IPS DF 6.9 (cell line): ENCODE measurements at regions not wholly inside any gene's neighbourhood (a gene's known extent, or its start where the extent isn't known, plus 50 kb on each side); places are given as distances from the start of the nearest gene placed in this dataset.

Source experiments
- DNase-seq: peaks from one replicate; pipeline ENCODE4 v3.0.0-alpha.2; 2013; ENCODE audit warnings: low read depth, low spot score
- H3K27ac ChIP-seq: one replicate; pipeline ENCODE4 v1.5.1; 2013; ENCODE audit warnings: low read length, control low read depth
- H3K27me3 ChIP-seq: 2 replicates; pipeline ENCODE4 v1.6.1; 2013; ENCODE audit warnings: mild to moderate bottlenecking, low read length; ENCODE audit not compliant: control insufficient read depth, insufficient read depth
- H3K36me3 ChIP-seq: 2 replicates; pipeline ENCODE4 v1.6.1; 2013; ENCODE audit warnings: low read length; ENCODE audit not compliant: control insufficient read depth, insufficient read depth
- H3K4me1 ChIP-seq: 2 replicates; pipeline ENCODE4 v1.6.1; 2013; ENCODE audit warnings: low read length; ENCODE audit not compliant: control insufficient read depth, insufficient read depth
- H3K4me3 ChIP-seq: 2 replicates; pipeline ENCODE4 v1.5.1; 2013; ENCODE audit warnings: mild to moderate bottlenecking, low read length
- H3K9me3 ChIP-seq: 2 replicates; pipeline ENCODE4 v1.6.1; 2013; ENCODE audit warnings: low read length, inconsistent platforms; ENCODE audit not compliant: control insufficient read depth, insufficient read depth
- WGBS: extraction: QIAGEN DNeasy Blood & Tissue Kit; methylation state at CpG from one replicate; pipeline ENCODE4 v1.1.7; 2013; ENCODE audit warnings: mixed read lengths, missing lambda C conversion rate; ENCODE audit not compliant: insufficient read length, insufficient coverage; 5-methylcytosine and 5-hydroxymethylcytosine counted together

DNA sequence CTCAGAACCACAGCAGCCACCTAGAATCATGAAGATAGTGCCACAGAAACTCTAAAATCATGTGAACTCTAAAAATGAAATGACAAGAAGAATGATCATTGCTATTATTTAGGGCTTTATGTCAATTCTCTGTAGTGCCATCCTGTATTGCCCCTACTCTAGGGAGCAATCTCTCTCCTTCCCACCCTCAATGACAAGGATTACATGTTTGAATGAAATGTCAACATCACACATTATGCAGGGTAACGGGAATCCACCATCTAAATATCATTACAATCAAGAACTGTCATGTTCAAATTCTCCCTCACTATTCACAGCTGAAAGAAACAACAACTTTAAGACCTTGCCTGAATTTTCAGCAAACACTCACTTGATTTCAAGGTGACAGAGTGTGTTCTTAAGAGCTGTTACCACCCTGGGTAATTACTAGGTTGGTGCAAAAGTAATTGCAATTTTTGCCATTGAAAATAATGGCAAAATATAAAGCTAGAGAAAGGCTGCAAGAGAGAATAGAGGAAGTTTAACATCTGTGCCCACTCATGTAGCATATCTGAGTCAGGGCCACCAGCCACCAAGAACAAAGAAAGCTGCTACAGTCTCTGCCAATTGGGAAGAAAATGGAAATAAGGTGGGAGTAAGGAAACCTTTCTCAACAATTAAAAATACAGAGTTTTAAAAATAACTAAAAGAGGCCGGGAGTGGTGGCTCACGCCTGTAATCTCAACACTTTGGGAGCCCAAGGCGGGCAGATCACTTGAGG lies 112.8 kb upstream of the PSMD7 start:
- Histone ChIP-seq H3K9me3 (no peaks in the 10 kb centered on the region), H3K4me3 (no peak overlapping the region), H3K36me3 (no peaks in the 10 kb centered on the region), H3K27ac (no peak overlapping the region), H3K27me3 (no peaks in the 10 kb centered on the region), H3K4me1 (no peaks in the 10 kb centered on the region)
- DNase-seq, result no peak
- WGBS, result no CpG with 5 or more reads among the region's 4 CpGs

DNA sequence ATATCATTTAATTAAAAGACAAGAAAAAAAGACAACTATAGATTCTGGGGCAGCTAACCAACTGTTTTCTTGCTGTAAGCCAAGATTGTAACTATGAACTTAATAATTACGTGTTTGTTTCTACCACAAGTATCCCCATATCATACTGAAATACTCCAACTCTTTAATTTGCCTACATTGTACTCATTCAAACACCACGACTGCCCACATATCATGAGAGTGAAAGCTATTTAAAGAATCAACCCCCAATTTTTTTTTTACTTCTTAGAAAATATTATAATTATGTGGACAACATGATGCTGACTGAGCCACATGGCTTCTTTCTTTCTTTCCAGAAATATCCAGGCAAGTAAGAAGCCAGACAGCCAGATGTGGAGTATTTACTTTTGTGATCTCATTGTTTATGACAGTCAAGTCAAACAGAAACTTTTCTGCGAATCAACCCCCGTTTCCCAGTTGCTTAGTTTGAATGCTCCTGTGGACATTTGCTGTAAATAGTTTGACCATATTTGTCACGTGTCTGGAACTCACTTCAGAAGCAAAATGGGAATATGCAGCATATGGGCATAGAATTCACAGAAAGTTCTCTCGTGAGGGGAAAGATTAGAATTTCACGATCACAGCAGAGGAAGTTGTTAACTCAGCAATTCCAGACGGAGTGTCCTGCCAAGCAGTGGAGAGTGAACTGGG lies 126.8 kb upstream of the PSMD7 start:
- DNase-seq, result no peak
- Histone ChIP-seq H3K27me3 (no peaks in the 10 kb centered on the region), H3K36me3 (no peaks in the 10 kb centered on the region), H3K9me3 (no peaks in the 10 kb centered on the region), H3K4me1 (no peaks in the 10 kb centered on the region), H3K4me3 (no peak overlapping the region), H3K27ac (no peak overlapping the region)
- WGBS, result no CpG with 5 or more reads among the region's 8 CpGs

DNA sequence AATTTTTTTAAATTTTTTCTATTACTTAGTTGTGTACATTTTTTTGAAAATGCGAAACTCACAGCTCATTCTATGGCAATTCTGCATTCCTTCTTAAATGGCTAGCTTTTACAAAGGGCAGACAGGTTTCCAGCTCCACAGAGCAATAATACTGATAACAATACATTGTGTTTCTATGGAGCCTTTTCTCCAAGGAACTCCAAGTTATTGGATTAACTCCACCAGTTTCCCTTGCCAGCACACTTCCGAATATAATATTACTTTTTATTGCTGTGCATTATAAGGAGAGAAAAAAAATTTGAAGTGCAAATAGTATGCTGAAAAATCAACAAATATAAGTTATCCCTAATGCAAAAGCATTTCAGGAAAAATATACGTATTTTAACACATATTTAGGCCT lies 127.5 kb upstream of the PSMD7 start:
- DNase-seq, result no peak
- no peaks in the 10 kb centered on the region for H3K27me3 ChIP-seq
- H3K4me3 ChIP-seq, result no peak overlapping the region
- H3K36me3 ChIP-seq, result no peaks in the 10 kb centered on the region
- no peak overlapping the region for H3K27ac ChIP-seq
- H3K9me3 ChIP-seq, result no peaks in the 10 kb centered on the region
- H3K4me1 ChIP-seq, result no peaks in the 10 kb centered on the region
- no CpG with 5 or more reads among the region's 3 CpGs for WGBS

DNA sequence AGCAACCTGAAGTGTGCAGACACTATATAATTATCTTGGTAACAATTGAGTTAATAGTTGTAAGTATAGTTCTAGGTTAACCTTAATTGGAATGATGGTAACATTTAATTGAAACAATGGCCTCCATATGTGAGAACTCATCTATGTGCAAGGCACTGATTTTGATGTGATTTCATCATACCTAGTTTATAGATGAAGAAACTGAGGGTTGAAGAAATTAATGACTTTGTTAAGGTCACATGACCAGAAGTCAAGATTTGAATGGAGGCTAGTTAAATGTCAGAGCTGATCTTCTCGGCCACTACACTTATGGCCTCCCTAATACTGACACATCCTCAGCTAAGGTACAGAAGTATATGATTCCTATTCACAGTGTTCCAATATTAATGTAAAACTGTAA lies 128.2 kb upstream of the PSMD7 start:
- H3K27me3 ChIP-seq, result no peaks in the 10 kb centered on the region
- no peaks in the 10 kb centered on the region for H3K36me3 ChIP-seq
- WGBS, result no CpG with 5 or more reads among the region's 1 CpG
- H3K4me3 ChIP-seq, result no peak overlapping the region
- no peaks in the 10 kb centered on the region for H3K9me3 ChIP-seq
- no peaks in the 10 kb centered on the region for H3K4me1 ChIP-seq
- no peak overlapping the region for H3K27ac ChIP-seq
- DNase-seq, result no peak

DNA sequence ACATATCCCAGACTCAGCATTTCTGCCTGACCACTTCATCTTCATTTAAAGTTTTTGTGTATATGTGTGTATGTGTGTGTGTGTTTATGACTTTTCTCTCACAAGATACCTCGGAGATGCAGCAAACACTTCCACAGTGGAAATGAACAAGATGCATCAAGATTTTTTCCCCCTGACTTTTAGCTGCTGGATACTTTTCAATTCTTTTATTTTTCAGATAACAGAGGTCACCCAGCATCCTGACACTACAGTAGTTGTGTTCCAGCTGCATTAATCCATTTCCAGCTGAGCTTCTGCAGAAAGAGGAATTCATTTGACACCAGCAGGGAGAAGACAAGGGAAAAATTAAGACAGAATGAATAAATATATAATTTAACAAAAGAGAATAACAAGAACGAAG lies 130.2 kb upstream of the PSMD7 start:
- no CpG with 5 or more reads among the region's 2 CpGs for WGBS
- DNase-seq, result no peak
- H3K4me1 ChIP-seq, result no peaks in the 10 kb centered on the region
- no peaks in the 10 kb centered on the region for H3K36me3 ChIP-seq
- H3K4me3 ChIP-seq, result no peak overlapping the region
- no peaks in the 10 kb centered on the region for H3K27me3 ChIP-seq
- H3K27ac ChIP-seq, result no peak overlapping the region
- H3K9me3 ChIP-seq, result no peaks in the 10 kb centered on the region

DNA sequence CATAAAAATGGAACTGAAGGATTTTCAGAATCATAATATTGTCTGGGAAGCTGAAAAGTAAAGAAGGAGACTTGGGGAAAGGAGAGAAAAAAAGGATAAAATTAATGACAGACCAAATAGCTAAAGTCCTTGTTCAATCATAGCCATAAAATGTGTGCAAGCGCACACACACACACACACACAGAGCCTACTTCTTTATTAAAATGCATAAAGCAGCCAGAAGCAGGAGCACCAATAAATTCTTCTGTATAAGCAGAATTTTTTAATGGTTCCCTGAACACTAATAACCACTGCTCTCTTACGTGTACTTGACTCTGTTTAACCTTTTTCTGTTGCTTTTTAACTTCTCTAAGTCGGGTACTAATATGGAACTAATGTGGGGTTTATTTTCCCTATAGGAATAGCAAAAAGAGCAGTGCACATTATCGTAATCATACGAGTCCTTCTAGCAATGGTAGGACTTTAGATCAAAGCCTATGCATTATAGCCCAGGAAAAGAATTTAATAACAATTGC lies 131.0 kb upstream of the PSMD7 start:
- no peak overlapping the region for H3K27ac ChIP-seq
- no peaks in the 10 kb centered on the region for H3K4me1 ChIP-seq
- H3K27me3 ChIP-seq, result no peaks in the 10 kb centered on the region
- no peak overlapping the region for H3K4me3 ChIP-seq
- H3K36me3 ChIP-seq, result no peaks in the 10 kb centered on the region
- H3K9me3 ChIP-seq, result no peaks in the 10 kb centered on the region
- DNase-seq, result no peak
- no CpG with 5 or more reads among the region's 5 CpGs for WGBS

DNA sequence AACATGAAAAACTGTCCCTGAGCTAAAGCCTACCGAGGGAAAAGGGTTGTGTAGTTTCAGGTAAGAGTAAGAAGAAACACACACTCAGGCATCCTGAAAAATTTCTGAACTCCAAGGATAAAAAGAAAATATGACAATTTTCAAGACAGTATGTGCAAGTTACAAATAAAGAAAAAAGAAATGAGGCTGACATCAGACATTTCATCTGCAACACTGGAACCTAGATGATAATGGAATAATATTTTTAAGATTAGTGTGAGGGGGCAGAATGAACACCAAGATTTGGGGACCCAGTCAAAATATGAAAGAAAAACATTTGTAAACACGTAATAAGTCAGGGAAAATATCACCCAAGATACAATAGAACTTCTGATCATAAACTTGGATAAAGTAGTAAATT lies 135.9 kb upstream of the PSMD7 start:
- no CpG with 5 or more reads among the region's 2 CpGs for WGBS

DNA sequence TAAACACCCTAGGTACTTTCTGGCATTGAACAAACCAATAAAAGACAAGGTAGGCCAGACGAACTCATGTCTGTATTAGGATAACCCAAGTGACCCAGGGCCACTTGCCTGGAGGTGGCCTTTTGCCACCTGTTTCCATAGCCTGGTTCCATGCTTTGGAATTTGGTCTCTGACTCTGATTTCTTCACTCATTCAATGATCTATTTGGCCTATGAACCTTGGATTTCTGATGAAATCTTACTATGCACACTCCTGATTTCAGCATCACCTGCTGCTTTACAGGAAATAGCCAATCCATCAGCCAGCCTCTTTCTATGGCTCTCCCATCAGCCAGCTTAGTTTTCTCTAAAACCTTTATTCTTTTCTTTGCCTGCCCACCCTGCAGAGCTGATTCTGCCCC lies 142.8 kb upstream of the PSMD7 start:
- no peak overlapping the region for H3K4me3 ChIP-seq
- no peak overlapping the region for H3K27ac ChIP-seq
- H3K27me3 ChIP-seq, result no peaks in the 10 kb centered on the region
- H3K36me3 ChIP-seq, result no peaks in the 10 kb centered on the region
- H3K4me1 ChIP-seq, result no peaks in the 10 kb centered on the region
- no CpG with 5 or more reads among the region's 1 CpG for WGBS
- H3K9me3 ChIP-seq, result no peaks in the 10 kb centered on the region
- DNase-seq, result no peak

More for the DNA sequence above, 135.9 kb upstream of the PSMD7 start:
- Histone ChIP-seq H3K27me3 (no peaks in the 10 kb centered on the region), H3K36me3 (no peaks in the 10 kb centered on the region), H3K9me3 (no peaks in the 10 kb centered on the region), H3K4me1 (no peaks in the 10 kb centered on the region), H3K27ac (no peak overlapping the region), H3K4me3 (no peak overlapping the region)
- no peak for DNase-seq

DNA sequence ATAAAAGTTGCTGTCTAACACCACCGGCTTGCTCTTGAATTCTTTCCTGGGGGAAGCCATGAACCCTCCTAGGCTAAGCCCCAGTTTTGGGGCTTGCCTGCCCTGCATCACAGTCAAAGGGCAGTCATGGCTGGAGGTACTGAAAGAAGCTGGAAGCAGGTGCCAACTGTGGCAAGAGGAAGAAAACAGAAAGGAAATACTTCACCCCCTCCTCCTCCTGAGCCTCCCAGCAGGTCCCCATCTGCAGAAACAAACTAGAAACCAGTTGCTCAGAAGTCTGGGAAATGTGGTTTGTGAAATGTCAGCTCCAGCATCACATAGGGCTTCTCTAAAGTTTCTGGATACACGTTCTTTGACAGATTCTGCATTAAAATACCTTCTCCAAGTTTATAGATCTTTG lies 150.0 kb upstream of the PSMD7 start:
- Histone ChIP-seq H3K27ac (no peak overlapping the region), H3K27me3 (no peaks in the 10 kb centered on the region), H3K9me3 (no peaks in the 10 kb centered on the region), H3K36me3 (no peaks in the 10 kb centered on the region), H3K4me3 (no peak overlapping the region), H3K4me1 (no peaks in the 10 kb centered on the region)
- DNase-seq, result no peak
- WGBS, result no CpG with 5 or more reads among the region's 2 CpGs

DNA sequence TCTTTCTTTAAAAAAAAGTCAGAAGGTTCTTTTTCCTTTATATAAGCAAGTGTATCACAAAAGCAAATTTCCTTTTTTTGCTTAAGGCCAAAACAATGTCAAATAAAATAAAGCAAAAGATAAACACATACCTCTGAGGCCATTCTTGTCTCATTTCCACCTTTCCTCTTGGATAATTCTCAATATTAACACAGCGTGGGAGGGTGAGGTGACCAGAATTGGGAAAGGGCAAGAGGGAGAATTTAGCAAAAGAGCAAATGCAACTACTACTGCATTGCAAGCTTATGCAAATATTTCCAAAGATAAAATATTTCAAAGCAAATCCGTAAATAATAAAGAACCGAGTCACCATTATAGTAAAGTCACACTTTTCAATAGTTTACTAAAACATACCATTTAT lies 153.4 kb upstream of the PSMD7 start:
- no peaks in the 10 kb centered on the region for H3K36me3 ChIP-seq
- H3K4me1 ChIP-seq, result no peaks in the 10 kb centered on the region
- DNase-seq, result no peak
- H3K9me3 ChIP-seq, result no peaks in the 10 kb centered on the region
- no peak overlapping the region for H3K27ac ChIP-seq
- no CpG with 5 or more reads among the region's 3 CpGs for WGBS
- H3K4me3 ChIP-seq, result no peak overlapping the region
- H3K27me3 ChIP-seq, result no peaks in the 10 kb centered on the region
